Testis (tissue), 2 donors: ENCODE measurements at regions not wholly inside any gene's neighbourhood (a gene's known extent, or its start where the extent isn't known, plus 50 kb on each side); places are given as distances from the start of the nearest gene placed in this dataset.

Source experiments
- DNase-seq: peaks from one replicate; pipeline ENCODE4 v3.0.0-alpha.2; 2019
- H3K27ac ChIP-seq, 2 donors: fragments of 200-600 bp; sonication (generic); one replicate each; pipeline ENCODE4 v1.5.1; 2019
- H3K27me3 ChIP-seq: fragments of 200-600 bp; sonication (generic); one replicate; pipeline ENCODE4 v1.5.1; 2019
- H3K36me3 ChIP-seq: fragments of 200-600 bp; sonication (generic); one replicate; pipeline ENCODE4 v1.5.1; 2017; ENCODE audit warnings: low read depth; ENCODE audit errors: missing control alignments
- H3K4me1 ChIP-seq: fragments of 200-600 bp; sonication (generic); one replicate; pipeline ENCODE4 v1.5.1; 2019
- H3K4me3 ChIP-seq, 2 donors: fragments of 200-600 bp; sonication (generic); one replicate each; pipeline ENCODE4 v1.5.1; 2017 to 2019
- H3K9me3 ChIP-seq: fragments of 200-600 bp; sonication (generic); one replicate; pipeline ENCODE4 v1.5.1; 2017
- POLR2A ChIP-seq: fragments of 450-650 bp; IDR thresholded peaks from one replicate; pipeline ENCODE4 v1.6.1; 2017; ENCODE audit warnings: antibody characterized with exemption, mild to moderate bottlenecking, moderate library complexity
- WGBS, 2 donors: methylation state at CpG; one replicate each; pipeline ENCODE4 v1.1.5; 2018; 5-methylcytosine and 5-hydroxymethylcytosine counted together
- intact Hi-C: fragments of 100-400 bp; cut with DNase I; formaldehyde crosslinking; loops from one replicate; pipeline ENCODE4 v1.15.1; 2023; ENCODE audit warnings: low total_unique reads
- TF ChIP-seq, protein P1 (sequence below), 3 experiments: fragments of 450-650 bp in 2 of 3; fragments of 200-600 bp in 1 of 3; sonication (generic) in 1 of 3; IDR thresholded peaks; one replicate each; pipeline ENCODE4 v1.5.1; 2016 to 2019; ENCODE audit warnings: antibody characterized with exemption in 3 of 3, mild to moderate bottlenecking in 2 of 3, moderate library complexity in 1 of 3

- no peak overlapping the region for H3K4me3 ChIP-seq
- no peaks in the 10 kb centered on the region for H3K4me1 ChIP-seq
- WGBS, 2 donors: 78 to 83% methylated on average over 3 of the region's 3 CpGs
- no peak for TF ChIP-seq POLR2A
- TF ChIP-seq, protein P1, sequence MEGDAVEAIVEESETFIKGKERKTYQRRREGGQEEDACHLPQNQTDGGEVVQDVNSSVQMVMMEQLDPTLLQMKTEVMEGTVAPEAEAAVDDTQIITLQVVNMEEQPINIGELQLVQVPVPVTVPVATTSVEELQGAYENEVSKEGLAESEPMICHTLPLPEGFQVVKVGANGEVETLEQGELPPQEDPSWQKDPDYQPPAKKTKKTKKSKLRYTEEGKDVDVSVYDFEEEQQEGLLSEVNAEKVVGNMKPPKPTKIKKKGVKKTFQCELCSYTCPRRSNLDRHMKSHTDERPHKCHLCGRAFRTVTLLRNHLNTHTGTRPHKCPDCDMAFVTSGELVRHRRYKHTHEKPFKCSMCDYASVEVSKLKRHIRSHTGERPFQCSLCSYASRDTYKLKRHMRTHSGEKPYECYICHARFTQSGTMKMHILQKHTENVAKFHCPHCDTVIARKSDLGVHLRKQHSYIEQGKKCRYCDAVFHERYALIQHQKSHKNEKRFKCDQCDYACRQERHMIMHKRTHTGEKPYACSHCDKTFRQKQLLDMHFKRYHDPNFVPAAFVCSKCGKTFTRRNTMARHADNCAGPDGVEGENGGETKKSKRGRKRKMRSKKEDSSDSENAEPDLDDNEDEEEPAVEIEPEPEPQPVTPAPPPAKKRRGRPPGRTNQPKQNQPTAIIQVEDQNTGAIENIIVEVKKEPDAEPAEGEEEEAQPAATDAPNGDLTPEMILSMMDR (IDR thresholded peaks at IDR 0.05): no peak
- DNase-seq: no peak
- no peaks in the 10 kb centered on the region for H3K27me3 ChIP-seq
- intact Hi-C loops: no loop called here
- H3K36me3 ChIP-seq: no peaks in the 10 kb centered on the region
- H3K9me3 ChIP-seq: no peaks in the 10 kb centered on the region
- no peak overlapping the region for H3K27ac ChIP-seq
Measured at GRCh38 chr2:88254437-88255091, 84.4 kb downstream of the THNSL2 start.

DNA sequence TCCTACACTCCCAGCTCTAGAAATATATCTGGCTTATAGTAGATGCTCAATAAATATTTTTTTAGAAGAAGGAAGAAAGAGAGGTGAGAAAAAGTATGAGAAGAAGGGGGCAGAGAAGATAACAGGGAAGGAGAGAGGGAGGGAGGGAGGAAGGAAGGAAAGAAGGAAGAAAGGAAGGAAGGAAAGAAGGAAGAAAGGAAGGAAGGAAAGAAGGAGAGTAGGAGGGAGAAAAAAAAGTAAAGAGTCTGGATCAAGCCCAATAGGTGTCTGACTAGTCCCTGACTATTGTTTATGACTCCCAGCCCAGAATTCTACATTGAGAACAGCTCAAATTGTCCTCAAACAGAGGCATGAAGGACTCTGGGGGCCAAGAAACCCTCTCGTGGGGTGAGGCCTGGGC is 83.9 kb downstream of the THNSL2 start:
- TF ChIP-seq POLR2A: no peak
- TF ChIP-seq, protein P1 (IDR thresholded peaks at IDR 0.05): no peak
- intact Hi-C loops: no loop called here
- Histone ChIP-seq H3K27ac (no peak overlapping the region), H3K36me3 (no peaks in the 10 kb centered on the region), H3K4me1 (no peaks in the 10 kb centered on the region), H3K9me3 (no peaks in the 10 kb centered on the region), H3K27me3 (no peaks in the 10 kb centered on the region), H3K4me3 (no peak overlapping the region)
- 67 to 94% methylated on average over 1 of the region's 1 CpG for WGBS, 2 donors
- no peak for DNase-seq

GRCh38 chr2:88253375-88253774 is 83.2 kb downstream of the THNSL2 start:
- intact Hi-C loops: no loop called here
- no peaks in the 10 kb centered on the region for H3K36me3 ChIP-seq
- H3K4me3 ChIP-seq: no peak overlapping the region
- TF ChIP-seq POLR2A: no peak
- TF ChIP-seq, protein P1 (IDR thresholded peaks at IDR 0.05): no peak
- no peak for DNase-seq
- no peaks in the 10 kb centered on the region for H3K9me3 ChIP-seq
- H3K27me3 ChIP-seq: no peaks in the 10 kb centered on the region
- 90 to 91% methylated on average over 7 of the region's 7 CpGs for WGBS, 2 donors
- no peaks in the 10 kb centered on the region for H3K4me1 ChIP-seq
- no peak overlapping the region for H3K27ac ChIP-seq

GRCh38 chr2:88252646-88253045 is 82.5 kb downstream of the THNSL2 start:
- no peaks in the 10 kb centered on the region for H3K36me3 ChIP-seq
- no peak overlapping the region for H3K27ac ChIP-seq
- intact Hi-C loops: no loop called here
- H3K4me1 ChIP-seq: no peaks in the 10 kb centered on the region
- H3K9me3 ChIP-seq: no peaks in the 10 kb centered on the region
- no peaks in the 10 kb centered on the region for H3K27me3 ChIP-seq
- TF ChIP-seq, protein P1 (IDR thresholded peaks at IDR 0.05): no peak
- TF ChIP-seq POLR2A: no peak
- no peak overlapping the region for H3K4me3 ChIP-seq
- WGBS, 2 donors: 47 to 50% methylated on average over 4 to 5 of the region's 5 CpGs
- DNase-seq: no peak

DNA sequence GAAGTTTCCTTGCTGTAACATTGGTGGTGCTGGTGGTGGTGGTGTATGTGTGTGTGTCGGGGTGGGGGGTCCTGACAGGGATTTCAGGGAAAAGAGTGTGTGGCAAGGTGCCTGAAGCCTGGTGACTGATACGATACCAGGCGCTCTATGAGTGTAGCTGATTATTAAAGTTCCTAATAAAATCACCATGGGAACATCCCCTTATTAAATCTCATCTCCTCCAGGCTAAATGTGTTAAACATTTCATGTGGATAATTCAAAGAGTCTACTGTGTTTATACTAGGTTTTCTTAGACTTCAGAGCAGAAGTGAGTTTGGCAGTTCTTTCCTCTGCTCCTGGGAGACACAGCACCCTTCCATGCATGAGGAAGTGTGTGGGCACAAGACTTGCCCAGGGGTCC is 82.0 kb downstream of the THNSL2 start:
- H3K4me1 ChIP-seq: no peaks in the 10 kb centered on the region
- no peaks in the 10 kb centered on the region for H3K9me3 ChIP-seq
- 87 to 92% methylated on average over 3 of the region's 3 CpGs for WGBS, 2 donors
- intact Hi-C loops: no loop called here
- H3K36me3 ChIP-seq: no peaks in the 10 kb centered on the region
- no peak overlapping the region for H3K27ac ChIP-seq
- no peaks in the 10 kb centered on the region for H3K27me3 ChIP-seq
- no peak overlapping the region for H3K4me3 ChIP-seq
- no peak for DNase-seq
- no peak for TF ChIP-seq POLR2A
- TF ChIP-seq, protein P1 (IDR thresholded peaks at IDR 0.05): no peak
